GM21360 (cell line): ENCODE measurements at regions not wholly inside any gene's neighbourhood (a gene's known extent, or its start where the extent isn't known, plus 50 kb on each side); places are given as distances from the start of the nearest gene placed in this dataset.
A peak's percentile ranks its signal among the peaks of the same experiment; 100 is the strongest.

ENCODE experiments used
- ATAC-seq: cut with Tn5 transposase; IDR thresholded peaks from one replicate; pipeline ENCODE4 v1.9.1; 2021; ENCODE audit warnings: mild to moderate bottlenecking, moderate library complexity; ENCODE audit not compliant: unreplicated experiment

- ATAC-seq, result no peak
Observed at GRCh38 chr2:196383799-196384198, 212.4 kb upstream of the STK17B start.

GRCh38 chr2:196384729-196385128, 213.4 kb upstream of the STK17B start:
- ATAC-seq, result no peak

DNA sequence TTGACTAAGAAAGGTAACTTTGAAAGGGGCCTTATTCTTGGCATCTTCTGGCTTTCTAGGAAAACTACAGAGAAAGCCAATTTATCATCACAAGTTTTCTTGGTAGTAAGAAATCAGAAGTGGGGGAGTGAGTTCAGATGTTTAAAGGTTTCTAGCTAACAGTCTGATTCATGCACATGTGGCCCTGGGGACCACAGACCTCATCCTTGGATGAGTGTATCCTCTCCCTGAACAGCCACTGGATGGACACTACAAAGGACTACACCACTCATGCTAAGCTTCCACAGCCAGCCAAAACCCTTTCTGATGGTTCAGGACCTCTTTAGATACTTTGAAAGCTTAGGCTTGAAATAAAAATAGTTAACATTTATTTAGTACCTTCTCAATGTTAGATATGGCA, 218.3 kb upstream of the STK17B start:
- no peak for ATAC-seq

GRCh38 chr2:196390243-196391148, 219.1 kb upstream of the STK17B start:
- no peak for ATAC-seq

- no peak for ATAC-seq
Observed at GRCh38 chr2:196391149-196391479, 219.7 kb upstream of the STK17B start.

GRCh38 chr2:196399096-196399495, 227.7 kb upstream of the STK17B start:
- no peak for ATAC-seq

- ATAC-seq, result no peak
Observed at GRCh38 chr2:196399722-196400691, 228.6 kb upstream of the STK17B start.

DNA sequence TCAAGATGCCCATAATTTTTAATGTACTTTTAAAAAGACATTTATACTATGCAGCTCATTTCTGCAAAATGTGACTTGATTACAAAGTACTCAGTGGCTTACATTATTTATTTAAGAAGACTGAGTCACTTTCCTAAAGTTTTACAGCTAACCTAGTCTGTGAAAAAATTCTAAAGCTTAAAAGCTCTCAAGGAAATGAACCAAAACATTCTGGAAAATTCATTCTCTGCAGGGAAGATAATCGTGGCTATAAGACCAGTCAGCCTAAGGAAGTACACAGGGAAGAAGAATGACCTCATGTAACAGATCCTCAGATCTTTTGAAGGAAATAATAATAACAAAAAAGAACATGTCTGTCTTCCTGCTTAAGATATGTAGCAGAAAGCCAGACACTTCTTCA, 232.1 kb upstream of the STK17B start:
- no peak for ATAC-seq

- ATAC-seq, result no peak
Observed at GRCh38 chr2:196404276-196404675, 232.9 kb upstream of the STK17B start.

DNA sequence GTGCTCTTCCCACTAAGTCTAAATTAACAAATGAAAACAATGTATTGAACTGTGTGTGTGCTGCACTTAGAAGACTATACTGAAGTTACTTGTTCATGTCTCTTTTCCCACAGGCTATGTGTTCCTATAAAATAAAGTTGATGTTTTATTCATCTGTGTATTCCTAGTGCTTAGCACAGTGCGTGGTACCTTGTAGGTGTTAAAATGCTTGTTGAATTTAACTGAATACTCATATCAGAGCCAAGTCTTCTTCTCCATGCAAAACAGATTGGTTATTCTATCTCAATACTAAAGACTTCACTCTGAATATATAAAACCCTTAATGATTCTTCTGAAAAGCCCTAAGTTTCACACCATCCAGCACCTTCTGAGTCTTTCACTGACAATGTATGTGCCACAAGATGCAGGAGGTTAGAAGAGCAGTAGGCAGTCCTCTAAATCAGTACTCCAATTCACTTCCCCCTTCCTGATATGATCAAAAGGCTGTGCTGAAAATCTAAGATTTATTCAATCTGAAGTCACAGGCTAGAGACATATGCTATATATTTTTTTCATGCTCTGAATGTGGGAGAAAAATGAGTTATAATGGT, 231.7 kb upstream of the CCDC150 start:
- ATAC-seq, result peak; percentile 30

DNA sequence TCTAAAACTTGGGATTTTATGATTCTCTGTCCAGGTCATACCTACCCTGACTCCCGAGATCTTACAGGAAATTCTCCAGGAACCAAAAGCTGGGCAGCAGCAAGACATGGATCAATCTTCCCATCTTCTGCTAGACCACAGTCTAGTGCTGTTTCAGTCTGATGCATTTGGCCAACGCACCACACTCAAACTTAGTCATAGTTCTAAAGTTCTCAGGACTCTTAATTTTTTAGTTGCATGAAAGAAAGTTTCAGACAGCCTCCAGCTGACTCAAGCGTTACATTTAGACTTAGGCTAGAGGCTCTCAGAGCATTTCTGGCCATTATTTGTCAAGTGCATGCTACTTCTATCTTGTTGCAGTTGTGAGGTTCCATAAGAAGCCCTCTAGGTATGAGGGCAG, 230.1 kb upstream of the CCDC150 start:
- ATAC-seq, result peak; percentile 47

DNA sequence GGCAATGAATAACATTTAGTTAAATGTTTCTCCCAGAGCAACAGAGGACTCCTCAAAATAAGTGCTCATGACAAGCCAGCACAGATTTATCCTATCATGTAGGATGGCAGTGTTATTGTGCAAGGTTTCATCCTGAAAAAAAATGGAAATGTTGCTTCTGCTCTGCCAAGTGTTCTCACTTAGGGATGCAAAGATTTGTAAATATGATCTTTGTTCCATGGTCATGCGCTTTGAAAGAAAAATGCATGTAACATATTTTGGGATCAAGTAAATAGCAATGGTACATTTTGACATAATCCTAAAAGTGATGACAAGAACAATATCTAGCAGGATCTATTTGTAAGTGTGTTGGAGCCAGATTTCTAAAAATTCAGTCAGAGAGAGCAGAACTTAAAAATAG, 229.5 kb upstream of the CCDC150 start:
- ATAC-seq, result no peak

DNA sequence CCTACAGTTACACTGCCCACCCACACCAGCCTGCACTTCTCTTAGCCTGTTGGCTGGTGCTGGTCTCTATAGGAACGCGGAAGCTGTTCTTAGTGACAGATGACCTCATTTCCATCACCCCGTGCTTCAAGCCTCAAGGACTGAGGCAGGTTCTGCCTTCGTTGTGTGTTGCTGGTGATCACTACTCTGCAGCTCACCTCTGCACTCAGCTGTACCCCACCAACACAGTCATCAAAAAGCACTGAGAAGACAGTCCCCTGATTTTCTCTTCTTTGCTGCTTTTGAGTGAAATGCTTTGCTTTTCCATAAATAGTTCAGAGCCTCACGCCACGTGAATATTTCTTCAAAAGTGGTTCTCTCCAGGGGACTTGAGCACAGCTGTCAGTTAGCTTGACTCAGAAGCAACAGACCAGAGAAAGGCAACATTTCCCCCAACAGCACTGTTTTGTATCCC, 225.7 kb upstream of the CCDC150 start:
- ATAC-seq, result peak; percentile 88

- ATAC-seq, result no peak
Observed at GRCh38 chr2:196415384-196415783, 224.1 kb upstream of the CCDC150 start.

GRCh38 chr2:196420143-196420542, 219.4 kb upstream of the CCDC150 start:
- no peak for ATAC-seq

DNA sequence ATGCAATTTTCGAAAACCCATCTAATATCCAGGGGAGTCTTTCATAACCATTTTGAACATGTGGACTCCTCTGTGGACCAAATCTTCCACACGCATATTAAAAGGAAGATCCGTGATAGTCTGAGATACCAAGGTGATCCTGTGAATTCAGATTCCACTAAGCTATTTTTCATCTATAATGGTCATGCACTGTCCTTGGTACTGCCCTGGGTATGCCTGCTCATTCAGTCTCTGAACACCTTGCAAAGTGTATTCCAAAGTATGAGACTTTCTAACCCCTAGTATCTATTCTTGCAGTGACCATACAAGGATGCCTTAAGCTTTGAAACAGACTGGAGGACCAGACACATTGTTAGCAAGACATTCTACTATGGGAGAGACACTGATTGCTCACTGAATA, 217.6 kb upstream of the CCDC150 start:
- ATAC-seq, result no peak

DNA sequence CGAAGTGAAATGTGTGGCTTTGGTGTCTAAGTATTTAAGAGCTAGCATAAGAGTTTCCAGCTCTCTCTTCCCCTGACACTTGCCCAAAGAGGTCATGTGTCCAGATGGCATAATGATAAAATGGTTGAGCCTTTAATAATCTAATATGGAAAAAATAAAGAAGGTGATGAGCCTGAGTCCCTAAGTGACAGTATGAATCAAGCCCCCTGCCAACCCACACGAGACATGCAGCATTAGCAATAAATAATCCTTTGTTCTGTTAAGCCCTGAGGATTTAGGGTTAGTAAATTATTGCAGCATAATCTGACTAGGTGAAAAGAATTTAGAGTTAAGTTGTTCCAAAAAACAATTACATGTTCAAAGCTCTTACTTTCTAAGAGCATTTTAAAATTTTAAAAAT, 217.2 kb upstream of the CCDC150 start:
- no peak for ATAC-seq

GRCh38 chr2:196426122-196426521, 213.4 kb upstream of the CCDC150 start:
- ATAC-seq, result no peak

DNA sequence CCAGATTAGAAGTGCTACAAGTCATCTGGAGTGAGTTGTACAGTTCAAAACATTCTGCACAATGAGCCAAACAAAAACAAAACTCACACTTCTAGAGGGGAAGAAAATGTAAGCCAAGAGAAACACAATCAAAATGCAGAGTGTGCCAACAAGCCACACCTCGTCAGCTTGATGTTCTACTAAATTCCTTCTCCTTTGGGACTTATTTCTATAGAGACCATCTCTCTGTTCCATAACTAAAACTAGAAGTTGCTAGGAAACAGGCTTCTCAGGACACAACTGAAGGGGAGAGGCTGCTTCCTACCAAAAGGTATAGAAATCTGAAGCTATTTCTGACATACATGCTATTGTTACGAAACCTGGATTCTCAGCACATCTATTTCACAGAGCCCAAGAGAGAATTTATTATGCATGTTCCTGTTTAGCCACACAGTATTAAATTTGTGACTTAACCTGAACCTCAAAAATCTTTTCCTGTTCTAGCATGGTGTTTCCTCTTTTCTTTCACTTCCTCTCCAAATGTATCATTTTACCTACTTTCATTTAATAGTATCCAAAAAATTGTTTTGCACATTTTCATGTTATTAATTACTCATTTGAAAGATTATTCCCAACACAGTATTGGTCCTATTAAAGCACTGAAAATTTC, 211.4 kb upstream of the CCDC150 start:
- no peak for ATAC-seq

GRCh38 chr2:196431076-196431475, 208.4 kb upstream of the CCDC150 start:
- no peak for ATAC-seq

- ATAC-seq, result no peak
Observed at GRCh38 chr2:196431957-196432356, 207.6 kb upstream of the CCDC150 start.
